ENCODE measurements at regions not wholly inside any gene's neighbourhood (a gene's known extent, or its start where the extent isn't known, plus 50 kb on each side); places are given as distances from the start of the nearest gene placed in this dataset.

- TF ChIP-seq REST (IDR thresholded peaks at IDR 0.05; ENCODE audit: borderline replicate concordance) = no peak
- no peak for TF ChIP-seq REST (CRISPR knock-in tag; IDR thresholded peaks at IDR 0.05; ENCODE audit: low read depth)
- no peak for TF ChIP-seq RNF2 (IDR thresholded peaks at IDR 0.05)
- TF ChIP-seq SIN3A (IDR thresholded peaks at IDR 0.05; ENCODE audit: borderline replicate concordance in 2 of 2, control insufficient read depth in 1 of 2, low read depth in 2 of 2, low read length in 2 of 2) = no peak
- TF ChIP-seq CEBPB (tag; IDR thresholded peaks at IDR 0.05) = no peak
- TF ChIP-seq ZNF76 (CRISPR knock-in tag; IDR thresholded peaks at IDR 0.05; ENCODE audit: borderline replicate concordance) = no peak
- TF ChIP-seq KAT7 (CRISPR knock-in tag; IDR thresholded peaks at IDR 0.05; ENCODE audit: borderline replicate concordance) = no peak
- no peak for TF ChIP-seq ATF3 (IDR thresholded peaks at IDR 0.05)
- no peak for TF ChIP-seq ATF3 (CRISPR knock-in tag; conservative IDR thresholded peaks at IDR 0.05)
- TF ChIP-seq GATA2 (CRISPR knock-in tag; IDR thresholded peaks at IDR 0.05) = no peak
- TF ChIP-seq CTCF (IDR thresholded peaks at IDR 0.05 in 2 of 3, conservative IDR thresholded peaks at IDR 0.05 in 1 of 3; ENCODE audit: insufficient read depth in 2 of 3, low read depth in 1 of 3, low read length in 3 of 3) = no peak
- no peak for TF ChIP-seq BRD9 (IDR thresholded peaks at IDR 0.05; ENCODE audit: low read depth, partially characterized antibody)
- TF ChIP-seq ZBTB17 (CRISPR knock-in tag; IDR thresholded peaks at IDR 0.05) = no peak
- TF ChIP-seq POLR3G (IDR thresholded peaks at IDR 0.05; ENCODE audit: extremely low read depth, insufficient read length, insufficient replicate concordance) = no peak
These were observed 749.6 kb downstream of the SLC16A7 start for GRCh38 chr12:60345442-60345841.

All from K562 (cell line).